HG03442 (cell line): ENCODE measurements at regions not wholly inside any gene's neighbourhood (a gene's known extent, or its start where the extent isn't known, plus 50 kb on each side); places are given as distances from the start of the nearest gene placed in this dataset.

ENCODE experiments used
- ATAC-seq: cut with Tn5 transposase; IDR thresholded peaks from one replicate; pipeline ENCODE4 v1.9.1; 2021; ENCODE audit warnings: mild to moderate bottlenecking, moderate library complexity; ENCODE audit not compliant: unreplicated experiment

DNA sequence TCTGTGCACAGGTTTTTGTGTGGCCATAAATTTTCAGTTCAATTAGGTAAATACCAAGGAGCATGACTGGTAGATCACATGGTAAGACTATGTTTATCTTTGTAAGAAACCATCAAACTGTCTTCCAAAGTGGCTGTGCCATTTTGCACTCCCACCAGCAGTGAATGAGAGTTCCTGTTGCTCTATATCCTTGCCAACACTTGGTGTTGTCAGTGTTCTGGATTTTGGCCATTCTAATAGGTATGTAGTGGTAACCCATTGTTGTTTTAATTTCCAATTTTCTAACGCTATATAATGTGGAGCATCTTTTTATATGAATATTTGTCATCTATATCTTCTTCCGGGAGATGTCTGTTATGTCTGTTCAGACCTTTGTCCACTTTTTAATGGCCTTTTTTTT, 51.7 kb upstream of the MED4 start:
- no peak for ATAC-seq

DNA sequence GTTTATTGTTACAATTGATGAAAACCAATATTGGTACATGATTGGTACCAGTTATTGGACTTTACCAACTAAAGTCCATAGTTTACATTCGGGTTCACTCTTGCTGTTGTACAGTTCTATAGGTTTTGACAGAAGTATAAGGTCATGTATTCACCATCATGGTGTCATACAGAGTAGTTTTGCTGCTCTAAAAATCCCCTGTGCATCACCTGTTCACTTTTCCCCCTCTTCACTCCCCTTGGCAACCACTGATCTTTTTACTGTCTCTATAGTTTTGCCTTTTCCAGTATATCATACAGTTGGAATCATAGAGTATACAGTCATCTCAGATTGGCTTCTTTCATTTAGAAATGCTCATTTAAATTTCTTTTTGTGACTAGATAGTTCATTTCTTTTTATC, 51.2 kb upstream of the MED4 start:
- no peak for ATAC-seq
